LNCAP (cell line): ENCODE measurements at regions not wholly inside any gene's neighbourhood (a gene's known extent, or its start where the extent isn't known, plus 50 kb on each side); places are given as distances from the start of the nearest gene placed in this dataset.

ENCODE experiments used
- TF ChIP-seq, protein P1 (sequence below): fragments of 450-650 bp; IDR thresholded peaks from 2 replicates; pipeline ENCODE4 v1.5.1; 2017; ENCODE audit warnings: mild to moderate bottlenecking

GRCh38 chr17:36707904-36708303 lies 106.5 kb downstream of the MRM1 start:
- TF ChIP-seq, protein P1, sequence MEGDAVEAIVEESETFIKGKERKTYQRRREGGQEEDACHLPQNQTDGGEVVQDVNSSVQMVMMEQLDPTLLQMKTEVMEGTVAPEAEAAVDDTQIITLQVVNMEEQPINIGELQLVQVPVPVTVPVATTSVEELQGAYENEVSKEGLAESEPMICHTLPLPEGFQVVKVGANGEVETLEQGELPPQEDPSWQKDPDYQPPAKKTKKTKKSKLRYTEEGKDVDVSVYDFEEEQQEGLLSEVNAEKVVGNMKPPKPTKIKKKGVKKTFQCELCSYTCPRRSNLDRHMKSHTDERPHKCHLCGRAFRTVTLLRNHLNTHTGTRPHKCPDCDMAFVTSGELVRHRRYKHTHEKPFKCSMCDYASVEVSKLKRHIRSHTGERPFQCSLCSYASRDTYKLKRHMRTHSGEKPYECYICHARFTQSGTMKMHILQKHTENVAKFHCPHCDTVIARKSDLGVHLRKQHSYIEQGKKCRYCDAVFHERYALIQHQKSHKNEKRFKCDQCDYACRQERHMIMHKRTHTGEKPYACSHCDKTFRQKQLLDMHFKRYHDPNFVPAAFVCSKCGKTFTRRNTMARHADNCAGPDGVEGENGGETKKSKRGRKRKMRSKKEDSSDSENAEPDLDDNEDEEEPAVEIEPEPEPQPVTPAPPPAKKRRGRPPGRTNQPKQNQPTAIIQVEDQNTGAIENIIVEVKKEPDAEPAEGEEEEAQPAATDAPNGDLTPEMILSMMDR, result no peak

- TF ChIP-seq, protein P1, result no peak
Measured at GRCh38 chr17:36714789-36715188, 113.4 kb downstream of the MRM1 start.

DNA sequence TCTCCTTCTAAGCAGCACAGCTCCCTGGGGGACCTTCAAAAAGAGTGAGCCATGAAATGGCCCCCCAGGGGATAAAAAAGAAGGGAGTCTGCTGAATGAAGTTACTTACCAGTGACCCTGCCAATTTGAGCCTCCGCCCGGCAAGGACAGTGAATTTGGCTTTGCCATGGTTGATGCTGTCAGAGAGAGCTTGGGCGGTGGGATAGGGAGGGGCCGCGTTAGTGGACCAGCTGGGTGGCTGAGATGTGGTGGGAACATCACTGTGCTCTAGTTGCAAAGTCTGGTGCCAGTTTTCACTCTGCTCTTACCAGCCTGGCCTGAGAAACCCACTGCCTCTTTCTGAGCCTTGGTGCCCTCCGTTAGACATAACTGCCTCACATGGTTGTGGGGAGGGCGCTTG lies 114.6 kb downstream of the MRM1 start:
- TF ChIP-seq, protein P1, result no peak

GRCh38 chr17:36717088-36717487 lies 115.7 kb downstream of the MRM1 start:
- TF ChIP-seq, protein P1, result no peak

DNA sequence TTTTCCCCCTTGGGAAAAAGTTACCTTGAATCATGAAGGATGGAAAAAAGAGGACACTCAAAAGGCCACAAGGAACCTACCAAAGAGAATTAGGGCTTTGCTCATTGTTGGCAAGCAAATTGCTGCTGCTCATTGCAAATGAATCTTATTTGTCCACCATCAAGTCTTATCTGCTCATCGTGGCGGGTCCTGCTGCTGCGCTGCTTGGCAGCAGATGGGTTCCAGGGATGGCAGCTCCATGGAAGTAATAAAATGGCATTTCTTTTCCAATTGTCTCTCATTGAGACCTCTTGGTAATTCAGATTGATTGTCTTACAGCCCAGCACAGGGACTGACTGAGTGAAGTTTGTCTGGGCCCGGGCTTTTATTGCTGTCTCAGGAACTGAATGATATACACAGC lies 118.7 kb downstream of the MRM1 start:
- TF ChIP-seq, protein P1, result no peak

GRCh38 chr17:36721560-36722120 lies 120.3 kb downstream of the MRM1 start:
- TF ChIP-seq, protein P1, result no peak

DNA sequence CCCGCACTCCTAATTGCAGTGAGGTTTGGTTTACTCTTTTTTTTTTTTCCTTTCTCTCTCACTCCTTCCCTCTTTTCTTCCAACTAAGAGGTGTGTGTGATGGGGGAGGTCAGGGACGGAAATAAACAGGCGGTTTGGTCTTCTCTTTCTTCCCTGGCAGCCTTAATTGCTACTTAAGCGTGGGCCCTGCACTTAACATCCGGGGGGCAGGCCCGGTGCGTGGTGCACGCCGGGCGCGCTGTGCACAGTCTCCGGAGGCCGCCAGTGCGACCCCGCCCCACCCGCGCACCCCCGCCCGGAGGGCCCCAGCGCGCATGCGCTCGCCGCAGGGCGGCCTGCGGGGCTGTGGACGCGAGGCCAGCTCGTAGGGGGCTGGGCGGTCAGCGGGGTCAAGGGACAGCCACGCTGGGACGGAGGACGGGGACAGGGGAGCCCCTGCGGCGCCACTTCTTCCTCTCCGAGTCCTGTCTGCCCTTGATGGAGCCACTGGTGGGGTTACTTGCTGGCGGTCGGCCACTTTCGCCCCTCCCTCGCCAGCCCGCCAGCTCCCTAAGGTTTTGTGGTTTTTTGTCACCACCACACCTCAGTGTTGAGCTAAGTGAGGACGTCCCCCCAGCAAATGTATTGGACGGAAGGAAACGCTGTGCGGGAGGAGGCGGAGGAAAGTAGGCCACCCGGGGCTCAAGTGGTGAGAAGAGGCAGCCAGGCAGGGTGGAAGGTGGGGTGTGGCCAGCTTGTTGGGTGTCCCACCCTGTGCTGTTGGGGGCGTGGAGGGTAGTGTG lies 120.9 kb downstream of the MRM1 start:
- TF ChIP-seq, protein P1, result no peak

DNA sequence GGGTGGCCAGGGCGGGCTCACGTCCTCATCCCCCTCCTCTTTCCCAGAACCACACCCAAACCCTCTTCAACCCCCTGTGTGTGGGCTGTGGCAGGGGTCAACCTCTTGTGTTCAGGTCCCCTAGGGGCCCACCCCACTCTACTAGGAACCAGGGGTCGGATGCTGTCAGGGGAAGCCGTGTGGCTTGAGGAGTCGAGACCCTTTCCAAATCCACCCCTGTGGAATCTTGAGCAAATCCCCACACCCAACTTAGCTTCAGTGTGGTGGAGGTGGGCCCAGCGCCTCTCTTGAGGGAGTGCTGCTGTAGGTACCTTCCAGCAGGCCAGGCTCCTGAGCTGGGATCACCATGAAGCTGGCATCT lies 121.5 kb downstream of the MRM1 start:
- TF ChIP-seq, protein P1, result no peak
